Lung (tissue), 11 donors: ENCODE measurements at regions not wholly inside any gene's neighbourhood (a gene's known extent, or its start where the extent isn't known, plus 50 kb on each side); places are given as distances from the start of the nearest gene placed in this dataset.

ENCODE experiments used
- ATAC-seq: fragments of 200-7000 bp; cut with Tn5 transposase; one replicate; pipeline ENCODE4 v1.9.1; 2020; ENCODE audit warnings: moderate number of reproducible peaks; ENCODE audit not compliant: insufficient read depth, low FRiP score
- DNase-seq, 3 donors: peaks; one replicate each; pipeline ENCODE4 v3.0.0-alpha.2; 2013 to 2017
- H3K27ac ChIP-seq, 2 donors: one replicate each; pipeline ENCODE4 v1.5.1; 2013; ENCODE audit warnings: mild to moderate bottlenecking in 2 of 2, moderate library complexity in 2 of 2, control low read depth in 1 of 2, inconsistent platforms in 1 of 2, low read depth in 1 of 2, low read length in 1 of 2
- H3K27me3 ChIP-seq, 3 donors: one replicate each; pipeline ENCODE4 v1.5.1; 2013; ENCODE audit warnings: low read length in 2 of 3; ENCODE audit not compliant: control insufficient read depth in 3 of 3, insufficient read depth in 3 of 3
- H3K36me3 ChIP-seq, 4 donors: one replicate each; pipeline ENCODE4 v1.5.1; 2013; ENCODE audit warnings: low read length in 4 of 4, mild to moderate bottlenecking in 1 of 4, moderate library complexity in 1 of 4; ENCODE audit not compliant: control insufficient read depth in 4 of 4, insufficient read depth in 4 of 4
- H3K4me1 ChIP-seq, 5 donors: one replicate each; pipeline ENCODE4 v1.5.1; 2013; ENCODE audit warnings: low read length in 5 of 5, mild to moderate bottlenecking in 2 of 5, moderate library complexity in 1 of 5; ENCODE audit not compliant: control insufficient read depth in 5 of 5, insufficient read depth in 5 of 5
- H3K4me3 ChIP-seq: one replicate; pipeline ENCODE4 v1.5.1; 2013; ENCODE audit warnings: mild to moderate bottlenecking, control low read depth, moderate library complexity
- H3K9ac ChIP-seq, 2 donors: one replicate each; pipeline ENCODE4 v1.5.1; 2013; ENCODE audit warnings: low read length in 2 of 2, control low read depth in 1 of 2; ENCODE audit not compliant: insufficient read depth in 1 of 2
- H3K9me3 ChIP-seq, 4 donors: one replicate each; pipeline ENCODE4 v1.5.1; 2013; ENCODE audit warnings: low read length in 3 of 4, mild to moderate bottlenecking in 1 of 4, moderate library complexity in 1 of 4; ENCODE audit not compliant: control insufficient read depth in 4 of 4, insufficient read depth in 3 of 4
- WGBS, 2 donors: extraction: QIAGEN DNeasy Blood & Tissue Kit; methylation state at CpG; one replicate each; pipeline ENCODE4 v1.1.7; 2013; 5-methylcytosine and 5-hydroxymethylcytosine counted together
- TF ChIP-seq, protein P1 (sequence below): IDR thresholded peaks from 2 replicates; pipeline ENCODE4 v1.5.1; 2012; ENCODE audit warnings: mild to moderate bottlenecking; ENCODE audit errors: control extremely low read depth, extremely low read depth
- donor health status: control.
- donor health status: control.
- donor health status: Bipolar disorder and iron deficiency.
- donor health status: healthy.
- donor health status: DM: yes; HTN: yes; CAD: no.

- Histone ChIP-seq H3K4me1 (no peaks in the 10 kb centered on the region), H3K9me3 (peaks cover 0 to 2% (median 0%) of the 10 kb centered on the region in 4 donors), H3K27ac (no peak overlapping the region), H3K36me3 (no peaks in the 10 kb centered on the region), H3K9ac (no peak overlapping the region), H3K4me3 (no peak overlapping the region), H3K27me3 (peaks cover 0 to 37% (median 7%) of the 10 kb centered on the region in 3 donors)
- DNase-seq (no peak), ATAC-seq (no peak)
- TF ChIP-seq, protein P1, sequence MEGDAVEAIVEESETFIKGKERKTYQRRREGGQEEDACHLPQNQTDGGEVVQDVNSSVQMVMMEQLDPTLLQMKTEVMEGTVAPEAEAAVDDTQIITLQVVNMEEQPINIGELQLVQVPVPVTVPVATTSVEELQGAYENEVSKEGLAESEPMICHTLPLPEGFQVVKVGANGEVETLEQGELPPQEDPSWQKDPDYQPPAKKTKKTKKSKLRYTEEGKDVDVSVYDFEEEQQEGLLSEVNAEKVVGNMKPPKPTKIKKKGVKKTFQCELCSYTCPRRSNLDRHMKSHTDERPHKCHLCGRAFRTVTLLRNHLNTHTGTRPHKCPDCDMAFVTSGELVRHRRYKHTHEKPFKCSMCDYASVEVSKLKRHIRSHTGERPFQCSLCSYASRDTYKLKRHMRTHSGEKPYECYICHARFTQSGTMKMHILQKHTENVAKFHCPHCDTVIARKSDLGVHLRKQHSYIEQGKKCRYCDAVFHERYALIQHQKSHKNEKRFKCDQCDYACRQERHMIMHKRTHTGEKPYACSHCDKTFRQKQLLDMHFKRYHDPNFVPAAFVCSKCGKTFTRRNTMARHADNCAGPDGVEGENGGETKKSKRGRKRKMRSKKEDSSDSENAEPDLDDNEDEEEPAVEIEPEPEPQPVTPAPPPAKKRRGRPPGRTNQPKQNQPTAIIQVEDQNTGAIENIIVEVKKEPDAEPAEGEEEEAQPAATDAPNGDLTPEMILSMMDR, result no peak
- WGBS, 2 donors, result 45 to 75% methylated on average over 3 of the region's 3 CpGs
These were observed 217.3 kb downstream of the MID1IP1 start for GRCh38 chrX:39018541-39018940.

DNA sequence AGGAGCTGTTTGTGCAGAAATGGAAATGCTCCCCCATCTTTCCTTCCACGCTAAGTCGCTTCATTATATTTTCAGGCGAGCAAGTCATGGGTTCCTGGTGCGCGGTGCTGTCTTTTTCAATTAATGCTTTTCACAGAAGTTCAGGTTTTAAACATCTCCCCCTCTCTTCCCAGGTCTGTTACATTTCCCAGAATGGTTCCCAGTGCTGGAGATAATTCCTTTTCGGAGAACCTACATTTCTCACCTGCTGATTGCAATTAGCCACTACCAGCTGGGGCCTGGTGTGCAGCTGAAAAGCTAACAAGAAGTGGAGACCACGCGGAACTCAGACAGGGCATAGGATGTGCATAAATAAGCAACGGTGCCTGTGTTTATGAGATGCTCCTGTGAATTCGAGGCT is 217.8 kb downstream of the MID1IP1 start:
- peaks cover 0 to 32% (median 7%) of the 10 kb centered on the region in 3 donors for H3K27me3 ChIP-seq
- DNase-seq (no peak), ATAC-seq (no peak)
- no peak overlapping the region for H3K27ac ChIP-seq
- H3K9ac ChIP-seq, result no peak overlapping the region
- H3K9me3 ChIP-seq, result peaks cover 0 to 2% (median 0%) of the 10 kb centered on the region in 4 donors
- 82 to 83% methylated on average over 9 to 10 of the region's 10 CpGs for WGBS, 2 donors
- no peak overlapping the region for H3K4me3 ChIP-seq
- no peaks in the 10 kb centered on the region for H3K36me3 ChIP-seq
- TF ChIP-seq, protein P1, result no peak
- H3K4me1 ChIP-seq, result no peaks in the 10 kb centered on the region

GRCh38 chrX:39020051-39020669 is 218.9 kb downstream of the MID1IP1 start:
- H3K9ac ChIP-seq, result no peak overlapping the region
- peaks cover 0 to 28% (median 7%) of the 10 kb centered on the region in 3 donors for H3K27me3 ChIP-seq
- DNase-seq (no peak), ATAC-seq (no peak)
- TF ChIP-seq, protein P1, result no peak
- H3K4me1 ChIP-seq, result no peaks in the 10 kb centered on the region
- H3K27ac ChIP-seq, result no peak overlapping the region
- H3K36me3 ChIP-seq, result no peaks in the 10 kb centered on the region
- no peak overlapping the region for H3K4me3 ChIP-seq
- WGBS, 2 donors, result 51 to 67% methylated on average over 6 of the region's 6 CpGs
- peaks cover 0 to 2% (median 0%) of the 10 kb centered on the region in 4 donors for H3K9me3 ChIP-seq

DNA sequence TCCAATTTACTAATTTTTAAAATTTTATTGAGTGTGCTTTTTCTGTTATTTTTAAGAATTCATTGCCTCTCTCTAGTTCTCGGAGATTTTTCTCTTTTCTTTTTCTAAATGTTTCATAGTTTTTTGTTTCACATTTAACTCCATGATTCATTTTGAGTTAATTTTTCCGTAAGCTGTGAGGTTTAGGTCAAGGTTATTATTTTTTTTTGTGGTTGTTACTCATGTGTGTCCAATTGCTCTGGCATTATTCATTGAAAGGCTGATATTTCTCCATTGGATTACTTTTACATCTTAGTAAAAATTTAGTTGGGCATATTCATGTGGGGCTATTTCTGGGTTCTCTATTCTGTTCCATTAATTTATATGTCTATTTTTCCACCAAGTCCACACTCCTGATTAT is 220.8 kb downstream of the MID1IP1 start:
- H3K27ac ChIP-seq, result no peak overlapping the region

More for the DNA sequence above, 220.8 kb downstream of the MID1IP1 start:
- Histone ChIP-seq H3K9me3 (no peaks in the 10 kb centered on the region), H3K4me3 (no peak overlapping the region), H3K9ac (no peak overlapping the region), H3K36me3 (no peaks in the 10 kb centered on the region), H3K4me1 (no peaks in the 10 kb centered on the region), H3K27me3 (peaks cover 0 to 18% (median 6%) of the 10 kb centered on the region in 3 donors)
- DNase-seq (no peak), ATAC-seq (no peak)
- TF ChIP-seq, protein P1, result no peak
- WGBS, 2 donors, result 90 to 94% methylated on average over 2 of the region's 2 CpGs
